Testis (tissue), 2 donors: ENCODE measurements at regions not wholly inside any gene's neighbourhood (a gene's known extent, or its start where the extent isn't known, plus 50 kb on each side); places are given as distances from the start of the nearest gene placed in this dataset.

Experiments used
- CTCF ChIP-seq, 3 experiments: fragments of 450-650 bp in 2 of 3; fragments of 200-600 bp in 1 of 3; sonication (generic) in 1 of 3; IDR thresholded peaks; one replicate each; pipeline ENCODE4 v1.5.1; 2016 to 2019; ENCODE audit warnings: antibody characterized with exemption in 3 of 3, mild to moderate bottlenecking in 2 of 3, moderate library complexity in 1 of 3
- POLR2A ChIP-seq: fragments of 450-650 bp; IDR thresholded peaks from one replicate; pipeline ENCODE4 v1.6.1; 2017; ENCODE audit warnings: antibody characterized with exemption, mild to moderate bottlenecking, moderate library complexity

DNA sequence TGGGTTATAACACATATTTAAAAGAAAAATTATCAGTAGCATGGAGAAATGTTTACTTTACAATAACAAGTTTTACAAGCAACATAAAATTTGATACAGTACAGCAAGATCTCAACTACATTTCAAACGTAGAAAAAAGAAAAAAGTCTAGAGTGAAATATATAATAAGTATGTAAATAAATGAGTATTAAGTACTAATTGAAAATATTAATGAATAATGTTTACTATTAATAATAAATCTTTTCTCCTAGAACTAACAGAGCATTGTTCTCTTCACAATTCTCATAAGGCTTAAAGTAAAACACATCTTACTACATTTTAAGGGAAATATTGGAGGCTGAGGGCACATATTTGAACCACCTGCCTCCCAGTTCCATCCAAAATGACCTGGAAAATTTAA lies 72.1 kb downstream of the TMEM212 start:
- TF ChIP-seq POLR2A (no peak), CTCF (IDR thresholded peaks at IDR 0.05) (no peak)
